Mesenchymal stem cell (in vitro differentiated cells and primary cell): ENCODE measurements at regions not wholly inside any gene's neighbourhood (a gene's known extent, or its start where the extent isn't known, plus 50 kb on each side); places are given as distances from the start of the nearest gene placed in this dataset.
A peak's percentile ranks its signal among the peaks of the same experiment; 100 is the strongest.
"Not testable (repeated sequence)": the region's sequence is repeated elsewhere in the genome, so short reads cannot be mapped to it uniquely, and the experiment has no call there.

Experiments
- DNase-seq: peaks from one replicate; pipeline ENCODE4 v3.0.0-alpha.2; 2013
- H2AFZ ChIP-seq: one replicate; pipeline ENCODE4 v1.6.1; 2013; ENCODE audit warnings: low read depth, mild to moderate bottlenecking, control low read depth, inconsistent platforms, low read length, moderate library complexity
- H2AK5ac ChIP-seq: 2 replicates; pipeline ENCODE4 v1.6.1; 2013; ENCODE audit warnings: low read length, moderate library complexity, mild to moderate bottlenecking, inconsistent platforms; ENCODE audit not compliant: severe bottlenecking
- H2BK120ac ChIP-seq: one replicate; pipeline ENCODE4 v1.6.1; 2013; ENCODE audit warnings: low read depth, mild to moderate bottlenecking, inconsistent platforms, low read length, moderate library complexity
- H2BK12ac ChIP-seq, 2 experiments: one replicate each; pipeline ENCODE4 v1.6.1; 2013; ENCODE audit warnings: inconsistent platforms in 2 of 2, low read length in 2 of 2, mild to moderate bottlenecking in 2 of 2, moderate library complexity in 2 of 2, control low read depth in 1 of 2
- H2BK15ac ChIP-seq: one replicate; pipeline ENCODE4 v1.6.1; 2013; ENCODE audit warnings: mild to moderate bottlenecking, low read depth, inconsistent platforms; ENCODE audit not compliant: poor library complexity, severe bottlenecking
- H2BK5ac ChIP-seq: 2 replicates; pipeline ENCODE4 v1.6.1; 2013; ENCODE audit warnings: low read depth, mild to moderate bottlenecking, low read length, control low read depth, inconsistent platforms; ENCODE audit not compliant: poor library complexity, severe bottlenecking
- H3K14ac ChIP-seq, 2 experiments: one replicate each; pipeline ENCODE4 v1.6.1; 2013; ENCODE audit warnings: inconsistent platforms in 2 of 2, low read length in 2 of 2, control low read depth in 1 of 2, mild to moderate bottlenecking in 1 of 2, moderate library complexity in 1 of 2
- H3K18ac ChIP-seq, 2 experiments: one replicate each; pipeline ENCODE4 v1.6.1; 2013; ENCODE audit warnings: inconsistent platforms in 2 of 2, low read length in 2 of 2, control low read depth in 1 of 2, low read depth in 1 of 2, mild to moderate bottlenecking in 1 of 2
- H3K23ac ChIP-seq, 2 experiments: one replicate each; pipeline ENCODE4 v1.6.1; 2013; ENCODE audit warnings: inconsistent platforms in 2 of 2, low read length in 2 of 2, mild to moderate bottlenecking in 2 of 2, moderate library complexity in 2 of 2, control low read depth in 1 of 2
- H3K27ac ChIP-seq: 2 replicates; pipeline ENCODE4 v1.5.1; 2013; ENCODE audit warnings: mild to moderate bottlenecking, moderate library complexity, low read length, control low read depth, inconsistent platforms; ENCODE audit not compliant: poor library complexity, severe bottlenecking
- H3K27me3 ChIP-seq, 2 experiments: 2 replicates each; pipeline versions ENCODE4 v1.6.1 to v1.7.0; 2013; ENCODE audit warnings: low read length in 2 of 2, mild to moderate bottlenecking in 2 of 2, moderate library complexity in 2 of 2, control low read depth in 1 of 2, inconsistent platforms in 1 of 2; ENCODE audit not compliant: control insufficient read depth in 1 of 2, insufficient read depth in 1 of 2
- H3K36me3 ChIP-seq, 2 experiments: 2 replicates each; pipeline versions ENCODE4 v1.6.1 to v1.7.0; 2013; ENCODE audit warnings: low read length in 2 of 2, control low read depth in 1 of 2, inconsistent platforms in 1 of 2, low read depth in 1 of 2, mild to moderate bottlenecking in 1 of 2; ENCODE audit not compliant: insufficient read depth in 2 of 2, control insufficient read depth in 1 of 2
- H3K4ac ChIP-seq, 2 experiments: one replicate each; pipeline ENCODE4 v1.6.1; 2013; ENCODE audit warnings: inconsistent platforms in 2 of 2, low read length in 2 of 2, mild to moderate bottlenecking in 2 of 2, moderate library complexity in 2 of 2, control low read depth in 1 of 2, low read depth in 1 of 2
- H3K4me1 ChIP-seq: 2 replicates; pipeline ENCODE4 v1.6.1; 2013; ENCODE audit warnings: low read depth, low read length, control low read depth; ENCODE audit not compliant: control insufficient read depth, insufficient read depth
- H3K4me2 ChIP-seq: 2 replicates; pipeline ENCODE4 v1.6.1; 2013; ENCODE audit warnings: low read length, mild to moderate bottlenecking, inconsistent platforms; ENCODE audit not compliant: poor library complexity, severe bottlenecking
- H3K4me3 ChIP-seq, 2 experiments: 2 replicates each; pipeline versions ENCODE4 v1.5.1 to v1.7.0; 2013; ENCODE audit warnings: low read length in 2 of 2, mild to moderate bottlenecking in 2 of 2, control low read depth in 1 of 2, low read depth in 1 of 2; ENCODE audit not compliant: insufficient read depth in 1 of 2
- H3K79me1 ChIP-seq: replicated peaks from 2 replicates; pipeline ENCODE4 v1.6.1; 2013; ENCODE audit warnings: mild to moderate bottlenecking, control low read depth, low read length, inconsistent platforms; ENCODE audit not compliant: poor library complexity, severe bottlenecking
- H3K9ac ChIP-seq: 2 replicates; pipeline ENCODE4 v1.7.0; 2013; ENCODE audit warnings: mild to moderate bottlenecking, low read length, moderate library complexity
- H3K9me3 ChIP-seq: 2 replicates; pipeline ENCODE4 v1.7.0; 2013; ENCODE audit warnings: mild to moderate bottlenecking, low read length; ENCODE audit not compliant: control insufficient read depth
- H4K8ac ChIP-seq: one replicate; pipeline ENCODE4 v1.6.1; 2013; ENCODE audit warnings: inconsistent platforms, mild to moderate bottlenecking, low read length, moderate library complexity
- H4K91ac ChIP-seq: one replicate; pipeline ENCODE4 v1.6.1; 2013; ENCODE audit warnings: mild to moderate bottlenecking, low read length, inconsistent platforms
- WGBS: methylation state at CpG from one replicate; pipeline ENCODE4 v1.1.7; 2013; ENCODE audit warnings: mixed read lengths; 5-methylcytosine and 5-hydroxymethylcytosine counted together

DNA sequence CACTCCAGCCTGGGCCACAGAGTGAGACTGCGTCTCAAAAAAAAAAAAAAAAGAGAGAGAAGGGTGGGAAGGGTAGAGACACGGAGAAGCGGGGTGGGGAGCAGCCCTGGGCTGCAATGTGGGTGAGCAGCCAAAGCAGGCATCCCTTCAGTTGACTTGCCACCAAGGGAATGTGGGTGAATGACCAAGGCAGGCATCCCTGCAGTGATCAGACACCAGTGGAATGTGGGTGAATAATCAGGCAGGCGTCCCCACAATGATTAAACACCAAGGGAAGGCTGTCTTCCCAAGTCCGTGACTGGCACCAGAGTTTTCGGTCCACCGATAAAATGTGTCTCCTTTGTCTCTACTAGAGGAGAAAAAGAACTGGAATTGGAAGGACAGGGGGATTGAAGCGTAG, 69.0 kb upstream of the EZR start:
- H3K4me1 ChIP-seq, H3K4me3 ChIP-seq: not testable (repeated sequence)
- WGBS: 85% methylated on average over 8 of the region's 8 CpGs

DNA sequence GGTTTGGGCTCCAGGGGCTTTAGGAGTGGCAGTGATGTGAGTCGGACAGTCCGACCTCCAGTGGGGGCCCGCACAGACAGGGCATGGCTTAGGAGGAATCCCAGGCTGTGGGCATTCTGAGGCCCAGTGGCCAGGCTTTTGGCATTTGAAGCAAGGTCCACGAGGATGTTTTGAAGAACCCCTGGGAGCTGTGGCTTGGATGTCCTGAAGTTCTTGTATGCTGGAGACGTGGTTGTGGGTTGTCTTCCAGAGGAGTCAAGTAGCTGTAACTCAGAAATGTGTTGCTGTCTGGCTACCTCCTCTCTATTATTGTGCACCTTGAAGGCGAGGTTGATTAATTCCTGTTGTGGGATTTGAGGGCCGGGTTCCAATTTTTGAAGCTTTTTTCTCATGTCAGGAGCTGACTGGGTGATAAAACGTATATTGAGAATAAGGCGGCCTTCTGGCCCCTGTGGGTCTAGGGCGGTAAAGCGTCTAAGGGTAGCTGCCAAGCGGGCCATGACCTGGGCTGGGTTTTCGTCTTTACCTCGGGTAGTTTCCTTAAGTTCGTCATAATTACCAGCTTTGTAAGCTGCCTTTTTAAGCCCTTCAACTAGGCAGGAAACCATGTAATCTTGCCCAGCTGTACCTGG, 67.3 kb upstream of the EZR start:
- H3K23ac ChIP-seq, H4K8ac ChIP-seq, H2AK5ac ChIP-seq, H2BK15ac ChIP-seq, H4K91ac ChIP-seq, H2BK12ac ChIP-seq, H3K18ac ChIP-seq, H3K36me3 ChIP-seq, H3K9me3 ChIP-seq, H2BK120ac ChIP-seq, H3K4me3 ChIP-seq, H2BK5ac ChIP-seq, DNase-seq, H3K4me1 ChIP-seq, H3K4me2 ChIP-seq, H3K14ac ChIP-seq, H3K79me1 ChIP-seq, H3K27me3 ChIP-seq, H3K4ac ChIP-seq, H3K9ac ChIP-seq, H3K27ac ChIP-seq, H2AFZ ChIP-seq: not testable (repeated sequence)
- 98% methylated on average over 15 of the region's 15 CpGs for WGBS

More for the DNA sequence above, 69.0 kb upstream of the EZR start:
- H4K91ac ChIP-seq, DNase-seq, H3K4me2 ChIP-seq, H3K9ac ChIP-seq, H3K36me3 ChIP-seq, H4K8ac ChIP-seq, H3K18ac ChIP-seq, H3K4ac ChIP-seq, H3K23ac ChIP-seq, H3K27me3 ChIP-seq, H2BK12ac ChIP-seq, H3K14ac ChIP-seq, H3K79me1 ChIP-seq, H2BK5ac ChIP-seq, H2AFZ ChIP-seq, H3K9me3 ChIP-seq, H2AK5ac ChIP-seq, H2BK120ac ChIP-seq, H2BK15ac ChIP-seq: not testable (repeated sequence)
- H3K27ac ChIP-seq: peak overlapping the region; percentile 69

DNA sequence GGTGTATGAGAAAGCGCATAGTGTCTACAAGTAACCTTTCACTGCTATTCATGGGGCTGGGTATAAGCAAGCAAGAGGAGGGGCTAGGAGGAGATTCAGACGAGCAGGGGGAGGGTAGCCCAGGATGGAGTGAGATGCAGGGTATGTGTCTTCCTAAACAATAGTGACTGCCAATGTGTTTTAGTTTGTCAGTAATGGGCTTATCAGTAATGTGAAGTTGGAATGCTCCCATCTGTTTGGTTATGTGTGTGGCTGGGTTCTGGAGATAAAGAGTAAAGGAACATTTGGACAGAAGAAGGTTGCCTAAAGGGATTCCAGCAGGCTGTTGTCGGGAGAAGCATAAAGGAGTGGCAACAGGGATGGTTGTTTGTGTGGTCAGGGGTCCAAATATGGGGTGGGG, 62.7 kb upstream of the EZR start:
- not testable (repeated sequence) for H4K8ac ChIP-seq, DNase-seq, H2BK15ac ChIP-seq, H4K91ac ChIP-seq, H3K36me3 ChIP-seq, H3K4me3 ChIP-seq, H2BK5ac ChIP-seq, H3K14ac ChIP-seq, H3K9me3 ChIP-seq, H3K4me1 ChIP-seq, H3K4me2 ChIP-seq, H3K27ac ChIP-seq, H3K18ac ChIP-seq, H2AK5ac ChIP-seq, H3K9ac ChIP-seq, H3K79me1 ChIP-seq, H3K23ac ChIP-seq, H2AFZ ChIP-seq, H2BK120ac ChIP-seq, H3K4ac ChIP-seq, H2BK12ac ChIP-seq, H3K27me3 ChIP-seq
- WGBS: 67% methylated on average over 3 of the region's 3 CpGs

DNA sequence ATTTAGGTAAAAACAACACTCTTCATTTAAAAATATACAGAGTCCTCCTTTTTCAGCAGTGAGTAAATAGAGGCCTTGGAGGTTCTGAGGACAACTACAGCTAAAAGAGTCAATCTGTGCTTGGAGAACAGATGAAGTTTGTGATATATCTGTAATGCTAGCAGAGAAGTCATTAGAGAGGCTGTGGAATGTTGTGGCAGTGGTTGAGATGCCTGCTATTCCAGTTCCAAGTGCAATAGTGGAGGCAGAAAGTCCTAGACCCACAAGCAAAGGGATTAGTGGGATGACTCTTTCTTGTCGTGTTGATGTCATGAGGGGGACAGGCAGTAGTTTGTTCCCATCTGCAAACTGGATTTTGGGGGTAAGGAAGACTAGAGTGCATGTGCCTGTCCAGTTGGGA, 62.1 kb upstream of the EZR start:
- not testable (repeated sequence) for H3K79me1 ChIP-seq, H4K8ac ChIP-seq, H3K4ac ChIP-seq, H3K9ac ChIP-seq, H3K4me3 ChIP-seq, H3K23ac ChIP-seq, H2AFZ ChIP-seq, H3K27ac ChIP-seq, H3K4me2 ChIP-seq, H3K27me3 ChIP-seq, H2BK15ac ChIP-seq, H4K91ac ChIP-seq, H3K36me3 ChIP-seq, DNase-seq, H3K9me3 ChIP-seq, H2BK12ac ChIP-seq, H2AK5ac ChIP-seq, H2BK5ac ChIP-seq, H3K4me1 ChIP-seq, H3K18ac ChIP-seq, H3K14ac ChIP-seq, H2BK120ac ChIP-seq
- 49% methylated on average over 1 of the region's 1 CpG for WGBS
